ENCODE measurements at regions not wholly inside any gene's neighbourhood (a gene's known extent, or its start where the extent isn't known, plus 50 kb on each side); places are given as distances from the start of the nearest gene placed in this dataset.

GRCh38 chr5:61882901-61883500, 423.0 kb upstream of the KIF2A start:
- TF ChIP-seq GATA3 (IDR thresholded peaks at IDR 0.05; ENCODE audit: low read depth, low read length) (no peak), GATA2 (IDR thresholded peaks at IDR 0.05; ENCODE audit: low read depth, low read length) (no peak)
